ENCODE measurements at regions not wholly inside any gene's neighbourhood (a gene's known extent, or its start where the extent isn't known, plus 50 kb on each side); places are given as distances from the start of the nearest gene placed in this dataset.

DNA sequence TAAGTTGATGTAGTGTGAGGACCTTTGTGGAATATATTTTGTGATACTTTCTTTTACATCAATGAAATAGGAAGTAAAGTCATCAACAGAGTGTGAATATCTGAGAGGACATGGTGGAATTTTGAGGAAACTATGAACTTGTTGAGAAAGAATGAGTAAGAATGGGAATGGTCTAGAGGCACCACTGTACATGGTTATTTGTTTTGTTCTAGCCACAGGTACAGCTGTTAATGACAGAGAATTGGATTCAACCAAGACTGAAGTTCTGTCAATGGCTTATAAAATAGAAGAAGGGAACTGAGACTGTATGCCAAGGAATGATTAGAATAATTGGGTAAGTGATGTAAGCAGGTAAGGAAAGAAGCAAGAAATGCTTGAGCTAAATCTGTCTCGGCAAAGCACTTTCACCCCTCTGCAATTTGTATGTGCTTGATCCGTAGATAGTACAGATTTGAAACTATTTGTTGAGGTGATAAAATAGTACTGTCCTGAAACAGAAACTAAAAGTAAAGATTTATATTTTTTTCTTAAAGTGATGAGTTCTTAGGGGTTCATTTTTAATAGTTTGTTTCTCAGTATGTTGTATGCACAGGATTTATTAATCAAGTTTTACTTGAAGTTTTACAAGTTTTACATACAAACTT is 468.8 kb upstream of the SMC2 start:
- DNase-seq (ENCODE audit: low spot score) = no peak
- no peak overlapping the region for H3K27ac Mint-ChIP-seq
- H3F3A ChIP-seq (replicated peaks; ENCODE audit: low read depth) = no peaks in the 10 kb centered on the region
- no peaks in the 10 kb centered on the region for H4K20me1 ChIP-seq (replicated peaks; ENCODE audit: insufficient read depth)
- H3K4me3 Mint-ChIP-seq = no peak overlapping the region
- H3K4me3 ChIP-seq = no peak overlapping the region
- H3K4me1 ChIP-seq (ENCODE audit: insufficient read depth) = no peaks in the 10 kb centered on the region
- no peaks in the 10 kb centered on the region for H3K27me3 Mint-ChIP-seq (ENCODE audit: insufficient read depth, low read depth, poor library complexity)
- H3K27ac ChIP-seq (ENCODE audit: low read depth) = no peak overlapping the region
- TF ChIP-seq, protein P1, sequence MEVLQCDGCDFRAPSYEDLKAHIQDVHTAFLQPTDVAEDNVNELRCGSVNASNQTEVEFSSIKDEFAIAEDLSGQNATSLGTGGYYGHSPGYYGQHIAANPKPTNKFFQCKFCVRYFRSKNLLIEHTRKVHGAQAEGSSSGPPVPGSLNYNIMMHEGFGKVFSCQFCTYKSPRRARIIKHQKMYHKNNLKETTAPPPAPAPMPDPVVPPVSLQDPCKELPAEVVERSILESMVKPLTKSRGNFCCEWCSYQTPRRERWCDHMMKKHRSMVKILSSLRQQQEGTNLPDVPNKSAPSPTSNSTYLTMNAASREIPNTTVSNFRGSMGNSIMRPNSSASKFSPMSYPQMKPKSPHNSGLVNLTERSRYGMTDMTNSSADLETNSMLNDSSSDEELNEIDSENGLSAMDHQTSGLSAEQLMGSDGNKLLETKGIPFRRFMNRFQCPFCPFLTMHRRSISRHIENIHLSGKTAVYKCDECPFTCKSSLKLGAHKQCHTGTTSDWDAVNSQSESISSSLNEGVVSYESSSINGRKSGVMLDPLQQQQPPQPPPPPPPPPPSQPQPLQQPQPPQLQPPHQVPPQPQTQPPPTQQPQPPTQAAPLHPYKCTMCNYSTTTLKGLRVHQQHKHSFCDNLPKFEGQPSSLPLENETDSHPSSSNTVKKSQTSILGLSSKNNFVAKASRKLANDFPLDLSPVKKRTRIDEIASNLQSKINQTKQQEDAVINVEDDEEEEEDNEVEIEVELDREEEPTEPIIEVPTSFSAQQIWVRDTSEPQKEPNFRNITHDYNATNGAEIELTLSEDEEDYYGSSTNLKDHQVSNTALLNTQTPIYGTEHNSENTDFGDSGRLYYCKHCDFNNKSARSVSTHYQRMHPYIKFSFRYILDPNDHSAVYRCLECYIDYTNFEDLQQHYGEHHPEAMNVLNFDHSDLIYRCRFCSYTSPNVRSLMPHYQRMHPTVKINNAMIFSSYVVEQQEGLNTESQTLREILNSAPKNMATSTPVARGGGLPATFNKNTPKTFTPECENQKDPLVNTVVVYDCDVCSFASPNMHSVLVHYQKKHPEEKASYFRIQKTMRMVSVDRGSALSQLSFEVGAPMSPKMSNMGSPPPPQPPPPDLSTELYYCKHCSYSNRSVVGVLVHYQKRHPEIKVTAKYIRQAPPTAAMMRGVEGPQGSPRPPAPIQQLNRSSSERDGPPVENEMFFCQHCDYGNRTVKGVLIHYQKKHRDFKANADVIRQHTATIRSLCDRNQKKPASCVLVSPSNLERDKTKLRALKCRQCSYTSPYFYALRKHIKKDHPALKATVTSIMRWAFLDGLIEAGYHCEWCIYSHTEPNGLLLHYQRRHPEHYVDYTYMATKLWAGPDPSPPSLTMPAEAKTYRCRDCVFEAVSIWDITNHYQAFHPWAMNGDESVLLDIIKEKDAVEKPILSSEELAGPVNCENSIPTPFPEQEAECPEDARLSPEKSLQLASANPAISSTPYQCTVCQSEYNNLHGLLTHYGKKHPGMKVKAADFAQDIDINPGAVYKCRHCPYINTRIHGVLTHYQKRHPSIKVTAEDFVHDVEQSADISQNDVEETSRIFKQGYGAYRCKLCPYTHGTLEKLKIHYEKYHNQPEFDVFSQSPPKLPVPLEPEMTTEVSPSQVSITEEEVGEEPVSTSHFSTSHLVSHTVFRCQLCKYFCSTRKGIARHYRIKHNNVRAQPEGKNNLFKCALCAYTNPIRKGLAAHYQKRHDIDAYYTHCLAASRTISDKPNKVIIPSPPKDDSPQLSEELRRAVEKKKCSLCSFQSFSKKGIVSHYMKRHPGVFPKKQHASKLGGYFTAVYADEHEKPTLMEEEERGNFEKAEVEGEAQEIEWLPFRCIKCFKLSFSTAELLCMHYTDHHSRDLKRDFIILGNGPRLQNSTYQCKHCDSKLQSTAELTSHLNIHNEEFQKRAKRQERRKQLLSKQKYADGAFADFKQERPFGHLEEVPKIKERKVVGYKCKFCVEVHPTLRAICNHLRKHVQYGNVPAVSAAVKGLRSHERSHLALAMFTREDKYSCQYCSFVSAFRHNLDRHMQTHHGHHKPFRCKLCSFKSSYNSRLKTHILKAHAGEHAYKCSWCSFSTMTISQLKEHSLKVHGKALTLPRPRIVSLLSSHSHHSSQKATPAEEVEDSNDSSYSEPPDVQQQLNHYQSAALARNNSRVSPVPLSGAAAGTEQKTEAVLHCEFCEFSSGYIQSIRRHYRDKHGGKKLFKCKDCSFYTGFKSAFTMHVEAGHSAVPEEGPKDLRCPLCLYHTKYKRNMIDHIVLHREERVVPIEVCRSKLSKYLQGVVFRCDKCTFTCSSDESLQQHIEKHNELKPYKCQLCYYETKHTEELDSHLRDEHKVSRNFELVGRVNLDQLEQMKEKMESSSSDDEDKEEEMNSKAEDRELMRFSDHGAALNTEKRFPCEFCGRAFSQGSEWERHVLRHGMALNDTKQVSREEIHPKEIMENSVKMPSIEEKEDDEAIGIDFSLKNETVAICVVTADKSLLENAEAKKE (CRISPR knock-in tag; IDR thresholded peaks at IDR 0.05) = no peak
- no peak for TF ChIP-seq NANOG (IDR thresholded peaks at IDR 0.05; ENCODE audit: borderline replicate concordance)
- TF ChIP-seq STAT1 (IDR thresholded peaks at IDR 0.05; ENCODE audit: unreplicated experiment) = no peak
- no peak for TF ChIP-seq JUNB (IDR thresholded peaks at IDR 0.05; ENCODE audit: unreplicated experiment)
- no peak for TF ChIP-seq POLR2AphosphoS5 (IDR thresholded peaks at IDR 0.05; ENCODE audit: low read depth)
- TF ChIP-seq EZH2 (IDR thresholded peaks at IDR 0.05; ENCODE audit: low read depth, unreplicated experiment) = no peak
- no peak for TF ChIP-seq ZNF114 (CRISPR knock-in tag; IDR thresholded peaks at IDR 0.05)
- no peak for TF ChIP-seq ZNF331 (CRISPR knock-in tag; IDR thresholded peaks at IDR 0.05; ENCODE audit: low read depth)
- TF ChIP-seq, protein P2, sequence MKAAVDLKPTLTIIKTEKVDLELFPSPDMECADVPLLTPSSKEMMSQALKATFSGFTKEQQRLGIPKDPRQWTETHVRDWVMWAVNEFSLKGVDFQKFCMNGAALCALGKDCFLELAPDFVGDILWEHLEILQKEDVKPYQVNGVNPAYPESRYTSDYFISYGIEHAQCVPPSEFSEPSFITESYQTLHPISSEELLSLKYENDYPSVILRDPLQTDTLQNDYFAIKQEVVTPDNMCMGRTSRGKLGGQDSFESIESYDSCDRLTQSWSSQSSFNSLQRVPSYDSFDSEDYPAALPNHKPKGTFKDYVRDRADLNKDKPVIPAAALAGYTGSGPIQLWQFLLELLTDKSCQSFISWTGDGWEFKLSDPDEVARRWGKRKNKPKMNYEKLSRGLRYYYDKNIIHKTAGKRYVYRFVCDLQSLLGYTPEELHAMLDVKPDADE (IDR thresholded peaks at IDR 0.05) = no peak
- TF ChIP-seq, protein P3, sequence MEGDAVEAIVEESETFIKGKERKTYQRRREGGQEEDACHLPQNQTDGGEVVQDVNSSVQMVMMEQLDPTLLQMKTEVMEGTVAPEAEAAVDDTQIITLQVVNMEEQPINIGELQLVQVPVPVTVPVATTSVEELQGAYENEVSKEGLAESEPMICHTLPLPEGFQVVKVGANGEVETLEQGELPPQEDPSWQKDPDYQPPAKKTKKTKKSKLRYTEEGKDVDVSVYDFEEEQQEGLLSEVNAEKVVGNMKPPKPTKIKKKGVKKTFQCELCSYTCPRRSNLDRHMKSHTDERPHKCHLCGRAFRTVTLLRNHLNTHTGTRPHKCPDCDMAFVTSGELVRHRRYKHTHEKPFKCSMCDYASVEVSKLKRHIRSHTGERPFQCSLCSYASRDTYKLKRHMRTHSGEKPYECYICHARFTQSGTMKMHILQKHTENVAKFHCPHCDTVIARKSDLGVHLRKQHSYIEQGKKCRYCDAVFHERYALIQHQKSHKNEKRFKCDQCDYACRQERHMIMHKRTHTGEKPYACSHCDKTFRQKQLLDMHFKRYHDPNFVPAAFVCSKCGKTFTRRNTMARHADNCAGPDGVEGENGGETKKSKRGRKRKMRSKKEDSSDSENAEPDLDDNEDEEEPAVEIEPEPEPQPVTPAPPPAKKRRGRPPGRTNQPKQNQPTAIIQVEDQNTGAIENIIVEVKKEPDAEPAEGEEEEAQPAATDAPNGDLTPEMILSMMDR (conservative IDR thresholded peaks at IDR 0.05; ENCODE audit: low read depth in 2 of 2) = no peak
- TF ChIP-seq CREB1 (CRISPR knock-in tag; IDR thresholded peaks at IDR 0.05; ENCODE audit: low read depth) = no peak
- TF ChIP-seq, protein P4, sequence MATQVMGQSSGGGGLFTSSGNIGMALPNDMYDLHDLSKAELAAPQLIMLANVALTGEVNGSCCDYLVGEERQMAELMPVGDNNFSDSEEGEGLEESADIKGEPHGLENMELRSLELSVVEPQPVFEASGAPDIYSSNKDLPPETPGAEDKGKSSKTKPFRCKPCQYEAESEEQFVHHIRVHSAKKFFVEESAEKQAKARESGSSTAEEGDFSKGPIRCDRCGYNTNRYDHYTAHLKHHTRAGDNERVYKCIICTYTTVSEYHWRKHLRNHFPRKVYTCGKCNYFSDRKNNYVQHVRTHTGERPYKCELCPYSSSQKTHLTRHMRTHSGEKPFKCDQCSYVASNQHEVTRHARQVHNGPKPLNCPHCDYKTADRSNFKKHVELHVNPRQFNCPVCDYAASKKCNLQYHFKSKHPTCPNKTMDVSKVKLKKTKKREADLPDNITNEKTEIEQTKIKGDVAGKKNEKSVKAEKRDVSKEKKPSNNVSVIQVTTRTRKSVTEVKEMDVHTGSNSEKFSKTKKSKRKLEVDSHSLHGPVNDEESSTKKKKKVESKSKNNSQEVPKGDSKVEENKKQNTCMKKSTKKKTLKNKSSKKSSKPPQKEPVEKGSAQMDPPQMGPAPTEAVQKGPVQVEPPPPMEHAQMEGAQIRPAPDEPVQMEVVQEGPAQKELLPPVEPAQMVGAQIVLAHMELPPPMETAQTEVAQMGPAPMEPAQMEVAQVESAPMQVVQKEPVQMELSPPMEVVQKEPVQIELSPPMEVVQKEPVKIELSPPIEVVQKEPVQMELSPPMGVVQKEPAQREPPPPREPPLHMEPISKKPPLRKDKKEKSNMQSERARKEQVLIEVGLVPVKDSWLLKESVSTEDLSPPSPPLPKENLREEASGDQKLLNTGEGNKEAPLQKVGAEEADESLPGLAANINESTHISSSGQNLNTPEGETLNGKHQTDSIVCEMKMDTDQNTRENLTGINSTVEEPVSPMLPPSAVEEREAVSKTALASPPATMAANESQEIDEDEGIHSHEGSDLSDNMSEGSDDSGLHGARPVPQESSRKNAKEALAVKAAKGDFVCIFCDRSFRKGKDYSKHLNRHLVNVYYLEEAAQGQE (IDR thresholded peaks at IDR 0.05; ENCODE audit: unreplicated experiment) = no peak
- no peak for TF ChIP-seq EZH2phosphoT487 (IDR thresholded peaks at IDR 0.05; ENCODE audit: unreplicated experiment)
- peaks cover 20% of the 10 kb centered on the region; the same call in 1 of the 3 replicates for H3K36me3 Mint-ChIP-seq (ENCODE audit: low read depth)
- no peak overlapping the region for H2AFZ ChIP-seq
- no peaks in the 10 kb centered on the region for H3K79me2 ChIP-seq (replicated peaks; ENCODE audit: insufficient read depth)
- no peaks in the 10 kb centered on the region for H3K4me1 Mint-ChIP-seq
- H3K9me2 ChIP-seq (ENCODE audit: insufficient read depth) = no peaks in the 10 kb centered on the region
- no peak for ATAC-seq
- no peak overlapping the region for H3K4me2 ChIP-seq
- no peaks in the 10 kb centered on the region for H3K27me3 ChIP-seq (ENCODE audit: insufficient read depth)
- H3K36me3 ChIP-seq (ENCODE audit: insufficient read depth) = peaks cover 15% of the 10 kb centered on the region
- H3K9me3 Mint-ChIP-seq = peaks cover 87% of the 10 kb centered on the region
